ENCODE measurements at regions not wholly inside any gene's neighbourhood (a gene's known extent, or its start where the extent isn't known, plus 50 kb on each side); places are given as distances from the start of the nearest gene placed in this dataset.
A peak's percentile ranks its signal among the peaks of the same experiment; 100 is the strongest.

DNA sequence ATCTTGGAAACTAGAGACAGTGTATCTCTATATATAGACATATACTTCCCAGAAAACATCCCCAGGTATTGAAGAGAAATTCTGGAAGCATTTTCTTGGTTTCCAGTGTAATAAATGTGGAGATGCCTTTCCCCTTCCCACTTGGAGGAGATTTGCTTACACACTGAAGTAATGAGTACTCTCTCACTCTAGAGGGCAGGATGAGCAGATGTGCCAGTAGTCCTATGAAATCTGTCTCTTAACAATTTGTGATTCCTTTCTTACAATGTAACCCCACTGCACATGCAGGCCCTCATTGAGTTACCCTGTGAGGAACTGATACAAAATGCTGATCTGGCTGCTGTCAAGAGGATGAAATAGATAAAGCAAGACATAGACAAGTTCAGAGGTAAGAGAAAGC lies 567.2 kb downstream of the SLCO4C1 start:
- no peaks in the 10 kb centered on the region for H3K4me1 ChIP-seq (ENCODE audit: insufficient read depth, low read length, poor library complexity, severe bottlenecking)
- H3K27ac ChIP-seq (ENCODE audit: low read depth, low read length, poor library complexity, severe bottlenecking), result no peak overlapping the region
- CTCF ChIA-PET, result no interaction called here
- intact Hi-C loops (cut with micrococcal nuclease; ENCODE audit: unreplicated experiment), result no loop called here
- peak; percentile 3 for DNase-seq (ENCODE audit: low spot score)
- no peak for TF ChIP-seq EZH2 (IDR thresholded peaks at IDR 0.05; ENCODE audit: borderline replicate concordance, low read depth, low read length, poor library complexity, severe bottlenecking)
- TF ChIP-seq, protein P1, sequence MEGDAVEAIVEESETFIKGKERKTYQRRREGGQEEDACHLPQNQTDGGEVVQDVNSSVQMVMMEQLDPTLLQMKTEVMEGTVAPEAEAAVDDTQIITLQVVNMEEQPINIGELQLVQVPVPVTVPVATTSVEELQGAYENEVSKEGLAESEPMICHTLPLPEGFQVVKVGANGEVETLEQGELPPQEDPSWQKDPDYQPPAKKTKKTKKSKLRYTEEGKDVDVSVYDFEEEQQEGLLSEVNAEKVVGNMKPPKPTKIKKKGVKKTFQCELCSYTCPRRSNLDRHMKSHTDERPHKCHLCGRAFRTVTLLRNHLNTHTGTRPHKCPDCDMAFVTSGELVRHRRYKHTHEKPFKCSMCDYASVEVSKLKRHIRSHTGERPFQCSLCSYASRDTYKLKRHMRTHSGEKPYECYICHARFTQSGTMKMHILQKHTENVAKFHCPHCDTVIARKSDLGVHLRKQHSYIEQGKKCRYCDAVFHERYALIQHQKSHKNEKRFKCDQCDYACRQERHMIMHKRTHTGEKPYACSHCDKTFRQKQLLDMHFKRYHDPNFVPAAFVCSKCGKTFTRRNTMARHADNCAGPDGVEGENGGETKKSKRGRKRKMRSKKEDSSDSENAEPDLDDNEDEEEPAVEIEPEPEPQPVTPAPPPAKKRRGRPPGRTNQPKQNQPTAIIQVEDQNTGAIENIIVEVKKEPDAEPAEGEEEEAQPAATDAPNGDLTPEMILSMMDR (conservative IDR thresholded peaks at IDR 0.05; ENCODE audit: low read depth, low read length), result peak; percentile 36; the same call in 1 of the 2 replicates
- H3K36me3 ChIP-seq (ENCODE audit: insufficient read depth, low read length, poor library complexity, severe bottlenecking), result no peaks in the 10 kb centered on the region
- no peak overlapping the region for H3K4me3 ChIP-seq (ENCODE audit: low read depth, low read length, poor library complexity, severe bottlenecking)
- BruUV-seq (replicated peaks), result no TSS peak
- POLR2A ChIA-PET (ENCODE audit: low non-redundant PET), result no interaction called here
- no peaks in the 10 kb centered on the region for H3K27me3 ChIP-seq (replicated peaks; ENCODE audit: insufficient read depth, low read depth, low read length, poor library complexity)
- no peaks in the 10 kb centered on the region for H3K9me3 ChIP-seq (ENCODE audit: low read depth, low read length, poor library complexity, severe bottlenecking)

- Histone ChIP-seq H3K27ac (ENCODE audit: low read depth, low read length, poor library complexity, severe bottlenecking) (no peak overlapping the region), H3K4me3 (ENCODE audit: low read depth, low read length, poor library complexity, severe bottlenecking) (no peak overlapping the region), H3K4me1 (ENCODE audit: insufficient read depth, low read length, poor library complexity, severe bottlenecking) (no peaks in the 10 kb centered on the region), H3K36me3 (ENCODE audit: insufficient read depth, low read length, poor library complexity, severe bottlenecking) (no peaks in the 10 kb centered on the region), H3K27me3 (replicated peaks; ENCODE audit: insufficient read depth, low read depth, low read length, poor library complexity) (no peaks in the 10 kb centered on the region), H3K9me3 (ENCODE audit: low read depth, low read length, poor library complexity, severe bottlenecking) (no peaks in the 10 kb centered on the region)
- POLR2A ChIA-PET (ENCODE audit: low non-redundant PET), result no interaction called here
- TF ChIP-seq, protein P1 (conservative IDR thresholded peaks at IDR 0.05; ENCODE audit: low read depth, low read length), result no peak
- TF ChIP-seq EZH2 (IDR thresholded peaks at IDR 0.05; ENCODE audit: borderline replicate concordance, low read depth, low read length, poor library complexity, severe bottlenecking), result no peak
- DNase-seq (ENCODE audit: low spot score), result no peak
- intact Hi-C loops (cut with micrococcal nuclease; ENCODE audit: unreplicated experiment), result no loop called here
- CTCF ChIA-PET, result interaction anchor here (0.7 kb wide), 1 partner anchor 262 kb away, joined by 3 read pairs; no protein-coding TSS in a partner anchor
- no TSS peak for BruUV-seq (replicated peaks)
Observed at GRCh38 chr5:101721543-101721942, 574.5 kb downstream of the SLCO4C1 start.

DNA sequence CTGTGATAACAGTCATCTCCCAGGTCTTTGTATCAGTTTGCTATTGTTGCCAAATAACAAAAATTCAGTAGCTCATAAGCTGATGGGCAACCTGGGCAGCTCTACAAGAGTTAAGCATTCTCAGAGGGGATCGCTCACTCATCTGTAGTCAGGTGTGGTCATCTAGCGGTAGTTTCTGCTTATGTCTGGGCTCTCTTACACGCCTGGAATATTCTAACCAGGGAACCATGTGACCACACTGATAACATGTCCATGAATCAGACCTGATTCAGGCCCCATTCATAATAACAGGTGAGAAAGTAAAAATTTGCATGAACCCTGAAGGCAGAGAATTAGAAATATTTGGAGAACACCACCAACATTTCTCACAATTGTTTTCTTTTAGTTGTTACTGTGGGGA lies 576.1 kb downstream of the SLCO4C1 start:
- intact Hi-C loops (cut with micrococcal nuclease; ENCODE audit: unreplicated experiment), result no loop called here
- H3K4me3 ChIP-seq (ENCODE audit: low read depth, low read length, poor library complexity, severe bottlenecking), result no peak overlapping the region
- no peak overlapping the region for H3K27ac ChIP-seq (ENCODE audit: low read depth, low read length, poor library complexity, severe bottlenecking)
- DNase-seq (ENCODE audit: low spot score), result no peak
- no peaks in the 10 kb centered on the region for H3K4me1 ChIP-seq (ENCODE audit: insufficient read depth, low read length, poor library complexity, severe bottlenecking)
- H3K9me3 ChIP-seq (ENCODE audit: low read depth, low read length, poor library complexity, severe bottlenecking), result no peaks in the 10 kb centered on the region
- no TSS peak for BruUV-seq (replicated peaks)
- ChIA-PET POLR2A (ENCODE audit: low non-redundant PET) (no interaction called here), CTCF (no interaction called here)
- no peaks in the 10 kb centered on the region for H3K36me3 ChIP-seq (ENCODE audit: insufficient read depth, low read length, poor library complexity, severe bottlenecking)
- TF ChIP-seq EZH2 (IDR thresholded peaks at IDR 0.05; ENCODE audit: borderline replicate concordance, low read depth, low read length, poor library complexity, severe bottlenecking), result no peak
- TF ChIP-seq, protein P1 (conservative IDR thresholded peaks at IDR 0.05; ENCODE audit: low read depth, low read length), result no peak
- H3K27me3 ChIP-seq (replicated peaks; ENCODE audit: insufficient read depth, low read depth, low read length, poor library complexity), result no peaks in the 10 kb centered on the region

All from A673 (cell line).